BJ (cell line): ENCODE measurements at regions not wholly inside any gene's neighbourhood (a gene's known extent, or its start where the extent isn't known, plus 50 kb on each side); places are given as distances from the start of the nearest gene placed in this dataset.

Experiments
- CTCF ChIA-PET: fragments of 350-600 bp; formaldehyde crosslinking; extraction: SDS; loops from one replicate; lab custom pipeline; 2021; ENCODE audit warnings: antibody characterized with exemption, inconsistent platforms; lab: Yijun Ruan, JAX
- POLR2A ChIA-PET: fragments of 300-600 bp; sonication (Branson Sonifier 250); formaldehyde crosslinking; extraction: SDS; loops from one replicate; lab custom pipeline; 2021; ENCODE audit warnings: antibody characterized with exemption; lab: Charles Lee
- DNase-seq: peaks from one replicate; pipeline ENCODE4 v3.0.0-alpha.2; 2011; ENCODE audit warnings: low read depth
- H3K27me3 ChIP-seq: 2 replicates; pipeline ENCODE4 v1.6.0; 2011; ENCODE audit warnings: low read length; ENCODE audit not compliant: control insufficient read depth, insufficient read depth
- H3K36me3 ChIP-seq: 2 replicates; pipeline ENCODE4 v1.5.1; 2011; ENCODE audit warnings: low read length; ENCODE audit not compliant: control insufficient read depth, insufficient read depth
- H3K4me3 ChIP-seq: 2 replicates; pipeline ENCODE4 v1.5.1; 2011; ENCODE audit warnings: low read depth, mild to moderate bottlenecking, control low read depth, low read length
- TF ChIP-seq, protein P1 (sequence below): IDR thresholded peaks from 2 replicates; pipeline ENCODE4 v1.5.1; 2011; ENCODE audit warnings: low read depth, mild to moderate bottlenecking, control low read depth, inconsistent platforms, low read length, moderate library complexity; ENCODE audit not compliant: insufficient read depth

DNA sequence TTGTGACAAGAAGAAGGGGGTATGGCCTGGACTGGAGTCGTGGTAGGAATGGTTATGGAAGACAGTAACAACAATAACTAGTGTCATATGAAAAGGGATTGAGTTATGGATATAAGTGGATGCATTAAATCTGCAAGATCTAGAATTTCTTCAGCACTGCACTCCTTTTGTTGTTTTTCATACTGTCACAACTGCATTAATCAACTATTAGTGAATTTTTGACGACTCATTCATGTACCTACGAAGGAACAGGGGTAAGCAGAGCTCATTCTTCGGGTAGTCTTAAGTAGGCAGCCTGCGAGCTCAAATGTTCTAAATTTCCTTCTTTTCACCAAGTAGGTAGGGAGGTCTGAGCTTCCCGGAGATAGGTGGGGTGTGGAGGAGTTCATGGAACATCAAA, 109.7 kb upstream of the UPP2 start:
- CTCF ChIA-PET, result interaction anchor here (0.6 kb wide), 1 partner anchor 34 kb away, joined by 3 read pairs; no protein-coding TSS in a partner anchor
- POLR2A ChIA-PET, result no interaction called here
- no peak for DNase-seq

DNA sequence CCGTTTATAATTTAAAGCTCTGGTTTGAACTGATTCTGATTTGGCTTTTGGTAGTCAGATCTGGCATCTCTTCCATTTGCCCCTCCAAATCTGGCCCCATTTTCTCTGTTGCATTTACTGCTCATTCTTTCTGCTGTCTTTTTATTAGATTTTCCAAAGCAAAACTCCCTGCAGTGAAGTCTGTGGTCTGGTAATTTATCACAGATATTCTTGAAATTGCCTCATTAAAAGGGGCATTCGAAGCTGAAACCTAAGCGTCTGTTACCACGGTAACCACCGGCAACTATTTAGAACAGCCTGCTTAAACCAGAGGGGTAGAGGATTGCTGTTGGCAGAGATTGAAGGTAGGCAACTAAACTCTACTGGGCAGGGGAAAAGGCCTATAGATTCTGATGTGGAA, 111.5 kb upstream of the UPP2 start:
- POLR2A ChIA-PET, result no interaction called here
- Histone ChIP-seq H3K27me3 (no peaks in the 10 kb centered on the region), H3K36me3 (no peaks in the 10 kb centered on the region), H3K4me3 (no peak overlapping the region)
- DNase-seq, result no peak
- CTCF ChIA-PET, result no interaction called here
- TF ChIP-seq, protein P1, sequence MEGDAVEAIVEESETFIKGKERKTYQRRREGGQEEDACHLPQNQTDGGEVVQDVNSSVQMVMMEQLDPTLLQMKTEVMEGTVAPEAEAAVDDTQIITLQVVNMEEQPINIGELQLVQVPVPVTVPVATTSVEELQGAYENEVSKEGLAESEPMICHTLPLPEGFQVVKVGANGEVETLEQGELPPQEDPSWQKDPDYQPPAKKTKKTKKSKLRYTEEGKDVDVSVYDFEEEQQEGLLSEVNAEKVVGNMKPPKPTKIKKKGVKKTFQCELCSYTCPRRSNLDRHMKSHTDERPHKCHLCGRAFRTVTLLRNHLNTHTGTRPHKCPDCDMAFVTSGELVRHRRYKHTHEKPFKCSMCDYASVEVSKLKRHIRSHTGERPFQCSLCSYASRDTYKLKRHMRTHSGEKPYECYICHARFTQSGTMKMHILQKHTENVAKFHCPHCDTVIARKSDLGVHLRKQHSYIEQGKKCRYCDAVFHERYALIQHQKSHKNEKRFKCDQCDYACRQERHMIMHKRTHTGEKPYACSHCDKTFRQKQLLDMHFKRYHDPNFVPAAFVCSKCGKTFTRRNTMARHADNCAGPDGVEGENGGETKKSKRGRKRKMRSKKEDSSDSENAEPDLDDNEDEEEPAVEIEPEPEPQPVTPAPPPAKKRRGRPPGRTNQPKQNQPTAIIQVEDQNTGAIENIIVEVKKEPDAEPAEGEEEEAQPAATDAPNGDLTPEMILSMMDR, result no peak

More for the DNA sequence above, 109.7 kb upstream of the UPP2 start:
- TF ChIP-seq, protein P1, result no peak
- H3K27me3 ChIP-seq, result no peaks in the 10 kb centered on the region
- H3K36me3 ChIP-seq, result no peaks in the 10 kb centered on the region
- no peak overlapping the region for H3K4me3 ChIP-seq

DNA sequence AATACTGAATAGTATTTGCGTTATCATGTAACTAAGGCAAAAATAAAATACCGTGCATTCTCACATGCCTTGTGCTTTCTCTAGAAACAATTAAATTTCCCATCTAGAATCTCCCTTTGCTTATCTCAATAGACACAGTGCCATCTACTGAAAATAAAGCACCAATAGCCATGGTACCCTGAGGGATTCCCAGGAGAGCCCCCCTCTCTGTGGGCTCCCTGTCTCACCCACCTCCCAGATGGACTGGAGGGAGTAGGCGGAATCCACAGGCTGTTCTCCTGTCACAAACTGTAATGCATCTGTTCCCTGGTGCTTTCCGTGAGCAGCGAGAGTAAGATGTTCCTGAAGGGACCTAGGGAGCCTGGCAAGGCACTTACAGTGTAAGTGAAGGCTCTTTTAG, 112.4 kb upstream of the UPP2 start:
- TF ChIP-seq, protein P1, result no peak
- POLR2A ChIA-PET, result no interaction called here
- no peak for DNase-seq
- CTCF ChIA-PET, result no interaction called here
- Histone ChIP-seq H3K27me3 (no peaks in the 10 kb centered on the region), H3K36me3 (no peaks in the 10 kb centered on the region), H3K4me3 (no peak overlapping the region)

DNA sequence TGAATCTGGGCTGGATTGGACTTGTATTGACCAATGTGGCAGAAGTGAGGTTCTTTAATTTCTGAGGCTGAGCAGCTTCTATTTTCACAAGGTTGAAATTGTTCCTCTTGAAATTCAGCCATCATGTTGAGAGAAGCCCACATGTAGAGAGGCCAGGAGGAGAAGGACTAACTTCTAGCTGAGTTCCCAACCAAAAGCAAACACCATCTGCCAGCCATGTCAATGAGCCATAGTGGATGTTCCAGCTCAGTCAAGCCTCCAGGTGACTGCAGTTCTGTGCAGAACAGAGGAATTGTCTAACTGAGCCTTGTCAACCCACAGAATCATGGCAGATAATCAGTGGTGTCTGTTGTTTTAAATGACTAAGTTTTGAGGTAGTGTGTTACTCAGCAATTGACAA, 110.6 kb upstream of the ACVR1 start:
- TF ChIP-seq, protein P1, result no peak
- Histone ChIP-seq H3K4me3 (no peak overlapping the region), H3K27me3 (no peaks in the 10 kb centered on the region), H3K36me3 (no peaks in the 10 kb centered on the region)
- no peak for DNase-seq
- ChIA-PET CTCF (interaction anchor here (1.0 kb wide), 1 partner anchor 217 kb away, joined by 3 read pairs; no protein-coding TSS in a partner anchor), POLR2A (no interaction called here)

DNA sequence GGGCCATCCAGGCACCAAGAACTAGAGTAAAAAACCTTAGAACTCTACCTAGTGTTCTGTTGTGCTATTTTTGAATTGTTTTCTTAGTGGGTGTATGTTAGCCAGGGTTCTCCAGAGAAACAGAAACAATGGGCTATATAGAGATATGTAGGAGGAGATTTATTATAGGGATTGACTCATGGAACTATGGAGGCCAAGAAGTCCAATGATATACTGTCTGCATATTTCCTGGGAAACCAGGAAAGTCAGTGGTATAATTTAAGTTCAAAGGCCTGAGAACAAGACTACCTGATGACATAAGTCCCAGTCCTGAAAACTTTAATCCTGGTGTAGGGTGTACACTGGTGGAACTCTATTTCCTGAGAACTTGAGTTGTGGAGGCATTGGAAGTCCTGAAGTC, 108.7 kb upstream of the ACVR1 start:
- TF ChIP-seq, protein P1, result no peak
- no peak for DNase-seq
- ChIA-PET POLR2A (no interaction called here), CTCF (no interaction called here)
- Histone ChIP-seq H3K36me3 (no peaks in the 10 kb centered on the region), H3K4me3 (no peak overlapping the region), H3K27me3 (no peaks in the 10 kb centered on the region)
